Upper lobe of left lung (tissue), 6 donors: ENCODE measurements at regions not wholly inside any gene's neighbourhood (a gene's known extent, or its start where the extent isn't known, plus 50 kb on each side); places are given as distances from the start of the nearest gene placed in this dataset.

ENCODE experiments used
- ATAC-seq, 2 donors: fragments of 200-7000 bp; cut with Tn5 transposase; one replicate each; pipeline ENCODE4 v1.9.1; 2022; ENCODE audit warnings: mild to moderate bottlenecking in 2 of 2, moderate library complexity in 2 of 2; ENCODE audit not compliant: low FRiP score in 2 of 2
- DNase-seq, 2 donors: peaks; one replicate each; pipeline ENCODE4 v3.0.0-alpha.2; 2019 to 2020
- H3K27ac ChIP-seq, 4 donors: fragments of 200-600 bp; sonication (generic); one replicate each; pipeline ENCODE4 v1.5.1; 2016 to 2019
- H3K27me3 ChIP-seq, 4 donors: fragments of 200-600 bp; sonication (generic); one replicate each; pipeline ENCODE4 v1.5.1; 2017 to 2019
- H3K36me3 ChIP-seq, 4 donors: fragments of 200-600 bp; sonication (generic); one replicate each; pipeline ENCODE4 v1.5.1; 2016 to 2019
- H3K4me1 ChIP-seq, 4 donors: fragments of 200-600 bp; sonication (generic); one replicate each; pipeline ENCODE4 v1.5.1; 2018 to 2019
- H3K4me3 ChIP-seq, 4 donors: fragments of 200-600 bp; sonication (generic); one replicate each; pipeline ENCODE4 v1.5.1; 2017 to 2019; ENCODE audit warnings: mild to moderate bottlenecking in 2 of 4, moderate library complexity in 1 of 4
- H3K9me3 ChIP-seq, 4 donors: fragments of 200-600 bp; sonication (generic); one replicate each; pipeline ENCODE4 v1.5.1; 2018 to 2019
- CTCF ChIP-seq, 6 experiments: fragments of 450-650 bp in 4 of 6; fragments of 200-600 bp in 2 of 6; sonication (generic) in 2 of 6; IDR thresholded peaks; one replicate each; pipeline ENCODE4 v1.5.1; 2016 to 2019; ENCODE audit warnings: antibody characterized with exemption in 6 of 6
- EP300 ChIP-seq, 4 donors: sonication (generic); formaldehyde crosslinking; IDR thresholded peaks; one replicate each; pipeline ENCODE4 v1.5.1; 2017; ENCODE audit warnings: antibody characterized with exemption in 4 of 4, control low read depth in 2 of 4
- POLR2A ChIP-seq, 4 donors: fragments of 450-650 bp; IDR thresholded peaks; one replicate each; pipeline ENCODE4 v1.5.1; 2016 to 2017; ENCODE audit warnings: antibody characterized with exemption in 4 of 4, mild to moderate bottlenecking in 2 of 4
- POLR2AphosphoS5 ChIP-seq, 2 donors: sonication (generic); formaldehyde crosslinking; IDR thresholded peaks; one replicate each; pipeline ENCODE4 v1.5.1; 2017; ENCODE audit warnings: antibody characterized with exemption in 2 of 2
- WGBS, 2 donors: methylation state at CpG; one replicate each; pipeline ENCODE4 v1.1.5; 2017 to 2018; 5-methylcytosine and 5-hydroxymethylcytosine counted together
- donor health status: DM: no; HTN: no; CAD: no; lungs with moderate emphysema.
- donor health status: DM: no; HTN: yes; CAD: no; lungs with severe emphysema.

DNA sequence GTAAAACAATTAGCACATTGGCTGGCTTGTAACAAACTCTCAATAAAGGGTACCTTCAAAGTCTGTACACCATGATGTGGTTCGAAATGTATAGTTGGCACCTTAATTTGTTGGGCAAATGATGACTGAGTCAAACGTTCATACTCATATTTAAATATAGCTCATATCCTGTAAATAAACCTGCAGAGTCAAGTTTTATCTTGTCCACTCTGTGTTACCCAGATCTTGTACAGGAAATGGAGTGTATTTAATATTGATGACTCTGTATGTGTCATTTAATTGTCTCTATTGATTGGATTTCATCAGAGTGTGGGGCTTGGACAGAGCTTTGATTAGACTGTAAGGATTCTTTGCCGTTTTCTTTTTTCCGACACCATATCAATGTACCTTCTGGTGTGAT lies 805.6 kb upstream of the ZEB2 start:
- TF ChIP-seq POLR2AphosphoS5 (IDR thresholded peaks at IDR 0.05) (no peak), POLR2A (IDR thresholded peaks at IDR 0.05) (no peak), EP300 (IDR thresholded peaks at IDR 0.05) (no peak), CTCF (IDR thresholded peaks at IDR 0.05) (no peak)
- Histone ChIP-seq H3K36me3 (no peaks in the 10 kb centered on the region), H3K9me3 (no peaks in the 10 kb centered on the region), H3K27me3 (no peaks in the 10 kb centered on the region), H3K4me1 (no peaks in the 10 kb centered on the region), H3K4me3 (no peak overlapping the region), H3K27ac (no peak overlapping the region)
- ATAC-seq (no peak), DNase-seq (no peak)
- 80 to 83% methylated on average over 4 of the region's 4 CpGs for WGBS, 2 donors

- Histone ChIP-seq H3K27me3 (no peaks in the 10 kb centered on the region), H3K9me3 (no peaks in the 10 kb centered on the region), H3K36me3 (no peaks in the 10 kb centered on the region), H3K4me3 (no peak overlapping the region), H3K27ac (no peak overlapping the region), H3K4me1 (no peaks in the 10 kb centered on the region)
- ATAC-seq (no peak), DNase-seq (no peak)
- TF ChIP-seq POLR2A (IDR thresholded peaks at IDR 0.05) = no peak
- no peak for TF ChIP-seq POLR2AphosphoS5 (IDR thresholded peaks at IDR 0.05)
- no peak for TF ChIP-seq EP300 (IDR thresholded peaks at IDR 0.05)
- TF ChIP-seq CTCF (IDR thresholded peaks at IDR 0.05) = no peak
- WGBS, 2 donors = 64 to 76% methylated on average over 1 of the region's 1 CpG
Observed at GRCh38 chr2:145324748-145325147, 804.8 kb upstream of the ZEB2 start.

DNA sequence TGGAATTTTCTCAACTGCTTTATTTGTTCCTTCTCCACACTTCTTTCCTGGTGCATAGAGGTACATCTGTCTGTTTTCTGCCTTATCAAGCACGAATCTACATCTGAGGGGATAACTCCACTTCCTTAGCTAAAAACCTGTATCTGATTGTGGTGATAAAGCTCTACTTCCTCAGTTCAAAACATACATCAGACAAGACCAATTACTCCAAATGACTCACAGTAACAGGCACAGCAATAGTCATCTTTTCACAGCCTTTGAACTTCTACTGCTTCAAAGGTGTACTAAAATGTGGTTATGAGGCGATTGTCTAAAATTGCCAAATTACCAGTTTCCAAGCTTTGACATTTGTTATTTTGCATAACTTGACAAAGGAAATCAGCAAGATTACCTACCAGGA lies 803.6 kb upstream of the ZEB2 start:
- no peak overlapping the region for H3K4me3 ChIP-seq
- H3K27me3 ChIP-seq = no peaks in the 10 kb centered on the region
- H3K27ac ChIP-seq = no peak overlapping the region
- 45 to 51% methylated on average over 2 of the region's 2 CpGs for WGBS, 2 donors
- TF ChIP-seq EP300 (IDR thresholded peaks at IDR 0.05) = no peak
- ATAC-seq (no peak), DNase-seq (no peak)
- H3K36me3 ChIP-seq = no peaks in the 10 kb centered on the region
- no peaks in the 10 kb centered on the region for H3K9me3 ChIP-seq
- H3K4me1 ChIP-seq = no peaks in the 10 kb centered on the region

DNA sequence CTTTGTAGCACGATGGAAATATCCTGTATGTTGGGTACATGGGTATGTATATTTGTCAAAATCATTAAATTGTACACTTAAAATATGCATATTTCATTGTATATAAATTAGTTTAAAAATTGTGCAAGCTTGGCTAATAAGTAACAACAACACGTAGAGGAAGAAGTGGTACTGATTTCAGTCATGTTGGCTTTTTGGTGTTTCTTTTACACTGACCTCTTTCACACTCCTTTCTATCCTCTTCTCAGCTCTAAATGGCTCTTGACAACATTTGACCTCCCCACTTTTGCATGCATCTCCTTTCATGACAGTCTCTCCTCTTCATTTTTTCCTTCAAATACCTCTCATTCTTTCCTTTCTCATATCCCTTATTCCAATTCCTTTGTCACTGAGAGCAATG lies 801.4 kb upstream of the ZEB2 start:
- H3K9me3 ChIP-seq = no peaks in the 10 kb centered on the region
- H3K4me1 ChIP-seq = no peaks in the 10 kb centered on the region
- H3K27me3 ChIP-seq = no peaks in the 10 kb centered on the region
- no peak for ATAC-seq
- no peak for DNase-seq
- H3K4me3 ChIP-seq = no peak overlapping the region
- H3K36me3 ChIP-seq = no peaks in the 10 kb centered on the region
- 72 to 74% methylated on average over 2 of the region's 2 CpGs for WGBS, 2 donors
- TF ChIP-seq EP300 (IDR thresholded peaks at IDR 0.05) (no peak), POLR2A (IDR thresholded peaks at IDR 0.05) (no peak), POLR2AphosphoS5 (IDR thresholded peaks at IDR 0.05) (no peak), CTCF (IDR thresholded peaks at IDR 0.05) (no peak)
- H3K27ac ChIP-seq = no peak overlapping the region

- 92 to 97% methylated on average over 1 of the region's 1 CpG for WGBS, 2 donors
- Histone ChIP-seq H3K27me3 (no peaks in the 10 kb centered on the region), H3K27ac (no peak overlapping the region), H3K4me1 (no peaks in the 10 kb centered on the region), H3K36me3 (no peaks in the 10 kb centered on the region), H3K9me3 (peaks cover 0 to 5% (median 0%) of the 10 kb centered on the region in 4 donors), H3K4me3 (no peak overlapping the region)
- no peak for TF ChIP-seq POLR2AphosphoS5 (IDR thresholded peaks at IDR 0.05)
- no peak for TF ChIP-seq EP300 (IDR thresholded peaks at IDR 0.05)
- TF ChIP-seq POLR2A (IDR thresholded peaks at IDR 0.05) = no peak
- no peak for TF ChIP-seq CTCF (IDR thresholded peaks at IDR 0.05)
- DNase-seq (no peak), ATAC-seq (no peak)
Observed at GRCh38 chr2:145316496-145316895, 796.6 kb upstream of the ZEB2 start.
